Hepatocyte (in vitro differentiated cells): ENCODE measurements at regions not wholly inside any gene's neighbourhood (a gene's known extent, or its start where the extent isn't known, plus 50 kb on each side); places are given as distances from the start of the nearest gene placed in this dataset.

ENCODE experiments used
- DNase-seq: peaks from one replicate; pipeline ENCODE4 v3.0.0-alpha.2; 2016; ENCODE audit warnings: low spot score
- H2AFZ ChIP-seq: fragments of 200-600 bp; sonication (generic); 2 replicates; pipeline ENCODE4 v1.6.0; 2016; ENCODE audit warnings: antibody characterized with exemption, mild to moderate bottlenecking
- H3K27ac ChIP-seq: fragments of 200-600 bp; sonication (generic); 2 replicates; pipeline ENCODE4 v1.5.1; 2016; ENCODE audit warnings: mild to moderate bottlenecking
- H3K27me3 ChIP-seq: fragments of 200-600 bp; sonication (generic); 2 replicates; pipeline ENCODE4 v1.6.1; 2016
- H3K36me3 ChIP-seq: fragments of 200-600 bp; sonication (generic); replicated peaks from 2 replicates; pipeline ENCODE4 v1.5.1; 2016; ENCODE audit warnings: low read depth; ENCODE audit not compliant: insufficient read depth
- H3K4me1 ChIP-seq: fragments of 200-600 bp; sonication (generic); 2 replicates; pipeline ENCODE4 v1.5.1; 2016; ENCODE audit warnings: mild to moderate bottlenecking, moderate library complexity; ENCODE audit not compliant: insufficient read depth
- H3K4me2 ChIP-seq: fragments of 200-600 bp; sonication (generic); 2 replicates; pipeline ENCODE4 v1.6.0; 2016
- H3K4me3 ChIP-seq: fragments of 200-600 bp; sonication (generic); 2 replicates; pipeline ENCODE4 v1.5.1; 2016; ENCODE audit warnings: mild to moderate bottlenecking
- H3K79me2 ChIP-seq: fragments of 200-600 bp; sonication (generic); 2 replicates; pipeline ENCODE4 v1.6.0; 2017; ENCODE audit warnings: mild to moderate bottlenecking
- H3K9me2 ChIP-seq: fragments of 200-600 bp; sonication (generic); replicated peaks from 2 replicates; pipeline ENCODE4 v1.6.0; 2017; ENCODE audit warnings: mild to moderate bottlenecking; ENCODE audit not compliant: insufficient read depth
- H3K9me3 ChIP-seq: fragments of 200-600 bp; sonication (generic); 2 replicates; pipeline ENCODE4 v1.5.1; 2016; ENCODE audit warnings: low read depth, mild to moderate bottlenecking
- H4K20me1 ChIP-seq: fragments of 200-600 bp; sonication (generic); 2 replicates; pipeline ENCODE4 v1.6.0; 2016; ENCODE audit warnings: mild to moderate bottlenecking; ENCODE audit not compliant: insufficient read depth, poor library complexity, severe bottlenecking
- CTCF ChIP-seq: fragments of 200-600 bp; sonication (generic); IDR thresholded peaks from 2 replicates; pipeline ENCODE4 v1.5.1; 2016; ENCODE audit warnings: antibody characterized with exemption, mild to moderate bottlenecking; ENCODE audit not compliant: poor library complexity
- EZH2 ChIP-seq: fragments of 200-600 bp; sonication (generic); IDR thresholded peaks from 2 replicates; pipeline ENCODE4 v1.6.1; 2016; ENCODE audit warnings: antibody characterized with exemption, mild to moderate bottlenecking, borderline replicate concordance
- EZH2phosphoT487 ChIP-seq: fragments of 200-600 bp; sonication (generic); IDR thresholded peaks from one replicate; pipeline ENCODE4 v1.6.1; 2018; ENCODE audit warnings: antibody characterized with exemption, mild to moderate bottlenecking, low read depth, moderate library complexity; ENCODE audit not compliant: unreplicated experiment, severe bottlenecking
- WGBS: methylation state at CpG from one replicate; pipeline ENCODE4 v1.1.6; 2016; ENCODE audit warnings: low lambda C conversion rate; ENCODE audit errors: missing lambda C conversion rate; 5-methylcytosine and 5-hydroxymethylcytosine counted together

GRCh38 chr12:3980504-3981272 is 107.5 kb upstream of the PARP11 start:
- Histone ChIP-seq H4K20me1 (no peaks in the 10 kb centered on the region), H3K4me2 (no peak overlapping the region), H3K27me3 (no peaks in the 10 kb centered on the region), H3K9me2 (no peaks in the 10 kb centered on the region), H3K79me2 (no peaks in the 10 kb centered on the region), H2AFZ (no peak overlapping the region), H3K4me3 (no peak overlapping the region), H3K27ac (no peak overlapping the region), H3K36me3 (no peaks in the 10 kb centered on the region), H3K4me1 (no peaks in the 10 kb centered on the region), H3K9me3 (peaks cover 3% of the 10 kb centered on the region)
- no peak for DNase-seq
- no peak for TF ChIP-seq EZH2
- TF ChIP-seq CTCF: no peak
- TF ChIP-seq EZH2phosphoT487: no peak
- 87% methylated on average over 11 of the region's 11 CpGs for WGBS

- H3K27ac ChIP-seq: no peak overlapping the region
- 92% methylated on average over 2 of the region's 2 CpGs for WGBS
- TF ChIP-seq CTCF: no peak
- TF ChIP-seq EZH2: no peak
- no peak for TF ChIP-seq EZH2phosphoT487
Measured at GRCh38 chr12:3977621-3978020, 104.4 kb upstream of the PARP11 start.

DNA sequence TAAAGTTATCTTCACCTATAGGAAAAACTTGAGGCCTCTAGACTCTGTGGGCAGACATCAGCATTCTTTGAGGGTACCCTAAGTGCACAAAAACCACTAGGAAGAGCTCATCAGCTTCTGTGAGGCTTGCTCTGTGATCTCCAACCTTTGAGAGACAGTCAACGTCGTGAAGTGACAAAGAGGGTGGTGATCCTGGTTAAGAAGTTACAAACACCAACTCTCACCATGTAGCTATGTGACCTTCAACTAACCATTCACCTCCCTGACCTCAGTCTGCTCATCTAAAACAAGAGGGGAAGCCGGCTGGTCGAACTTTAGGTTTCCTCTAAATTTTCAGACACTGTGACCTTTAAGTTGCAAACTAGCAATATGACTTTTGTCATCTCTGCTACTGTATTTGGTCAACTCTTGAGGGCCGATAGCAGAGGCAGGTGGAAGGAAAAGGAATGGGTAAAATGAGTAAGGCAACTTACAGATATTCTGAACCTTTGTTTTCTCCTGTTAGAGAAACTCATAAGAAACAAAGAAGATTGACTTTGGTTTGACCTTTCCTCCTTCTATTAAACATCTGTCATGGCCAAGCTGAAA is 103.2 kb upstream of the PARP11 start:
- Histone ChIP-seq H3K9me2 (no peaks in the 10 kb centered on the region), H3K4me3 (no peak overlapping the region), H3K27me3 (no peaks in the 10 kb centered on the region), H3K27ac (no peak overlapping the region), H4K20me1 (no peaks in the 10 kb centered on the region), H3K4me1 (no peaks in the 10 kb centered on the region), H3K9me3 (no peaks in the 10 kb centered on the region), H3K36me3 (no peaks in the 10 kb centered on the region), H2AFZ (no peak overlapping the region), H3K4me2 (no peak overlapping the region), H3K79me2 (no peaks in the 10 kb centered on the region)
- no peak for DNase-seq
- TF ChIP-seq EZH2 (no peak), EZH2phosphoT487 (no peak), CTCF (no peak)
- WGBS: 84% methylated on average over 5 of the region's 5 CpGs

More at GRCh38 chr12:3977621-3978020, 104.4 kb upstream of the PARP11 start:
- H3K4me2 ChIP-seq: no peak overlapping the region
- no peaks in the 10 kb centered on the region for H3K79me2 ChIP-seq
- H4K20me1 ChIP-seq: no peaks in the 10 kb centered on the region
- H3K4me3 ChIP-seq: no peak overlapping the region
- no peaks in the 10 kb centered on the region for H3K4me1 ChIP-seq
- H3K9me3 ChIP-seq: no peaks in the 10 kb centered on the region
- no peaks in the 10 kb centered on the region for H3K27me3 ChIP-seq
- DNase-seq: no peak
- H2AFZ ChIP-seq: no peak overlapping the region
- H3K9me2 ChIP-seq: no peaks in the 10 kb centered on the region
- no peaks in the 10 kb centered on the region for H3K36me3 ChIP-seq
